Panc1 (cell line): ENCODE measurements at regions not wholly inside any gene's neighbourhood (a gene's known extent, or its start where the extent isn't known, plus 50 kb on each side); places are given as distances from the start of the nearest gene placed in this dataset.

ENCODE experiments used
- ATAC-seq: fragments of 200-7000 bp; cut with Tn5 transposase; 2 replicates; pipeline ENCODE4 v1.9.1; 2020; ENCODE audit warnings: mild to moderate bottlenecking, moderate library complexity
- BruUV-seq: library from RNA; stranded (reverse); fragments of 400-500 nt; replicated peaks from 2 replicates; lab custom pipeline; 2021; lab: Mats Ljungman, UMichigan
- CTCF ChIA-PET: fragments of 300-600 bp; sonication (Branson Sonifier 250); formaldehyde crosslinking; loops from one replicate; lab custom pipeline; 2022; ENCODE audit warnings: antibody characterized with exemption; lab: Charles Lee
- POLR2A ChIA-PET: fragments of 300-600 bp; sonication (Branson Sonifier 250); formaldehyde crosslinking; loops from one replicate; lab custom pipeline; 2022; ENCODE audit warnings: antibody characterized with exemption; lab: Charles Lee
- DNase-seq: peaks from one replicate; pipeline ENCODE4 v3.0.0-alpha.2; 2010; ENCODE audit warnings: low read depth, low spot score
- H3K27ac ChIP-seq: 2 replicates; pipeline ENCODE4 v1.5.1; 2011; ENCODE audit warnings: mild to moderate bottlenecking, low read length, inconsistent platforms
- H3K27me3 ChIP-seq: fragments of 200-500 bp; sonication (Bioruptor generic); 2 replicates; pipeline ENCODE4 v1.6.0; 2014; ENCODE audit warnings: low read length, inconsistent platforms; ENCODE audit not compliant: control insufficient read depth, insufficient read depth
- H3K36me3 ChIP-seq: fragments of 200-500 bp; sonication (Bioruptor generic); 2 replicates; pipeline ENCODE4 v1.5.1; 2014; ENCODE audit warnings: inconsistent platforms, mild to moderate bottlenecking, low read length, moderate library complexity; ENCODE audit not compliant: control insufficient read depth, insufficient read depth
- H3K4me1 ChIP-seq: 2 replicates; pipeline ENCODE4 v1.5.1; 2011; ENCODE audit warnings: inconsistent platforms, mild to moderate bottlenecking, low read length, moderate library complexity; ENCODE audit not compliant: control insufficient read depth, insufficient read depth
- H3K4me3 ChIP-seq, 2 experiments: 2 replicates each; pipeline ENCODE4 v1.5.1; 2011 to 2012; ENCODE audit warnings: low read depth in 2 of 2, low read length in 2 of 2, mild to moderate bottlenecking in 2 of 2, inconsistent platforms in 1 of 2, moderate library complexity in 1 of 2
- H3K9me3 ChIP-seq: fragments of 200-500 bp; sonication (Bioruptor generic); 2 replicates; pipeline ENCODE4 v1.5.1; 2014; ENCODE audit warnings: low read depth, mild to moderate bottlenecking, inconsistent platforms, low read length, moderate library complexity; ENCODE audit not compliant: control insufficient read depth, insufficient read depth
- POLR2AphosphoS5 ChIP-seq: IDR thresholded peaks from 2 replicates; pipeline ENCODE4 v1.6.1; 2012; ENCODE audit warnings: mild to moderate bottlenecking, low read depth, low read length, moderate library complexity
- SIN3A ChIP-seq: IDR thresholded peaks from 2 replicates; pipeline ENCODE4 v1.6.1; 2012; ENCODE audit warnings: low read depth, mild to moderate bottlenecking, low read length, moderate library complexity, borderline replicate concordance; ENCODE audit not compliant: insufficient read depth
- TCF7L2 ChIP-seq: IDR thresholded peaks from 2 replicates; pipeline ENCODE4 v1.6.1; 2011; ENCODE audit warnings: mild to moderate bottlenecking, low read depth, low read length, inconsistent platforms
- in situ Hi-C: cut with HindIII; loops from 2 replicates; pipeline ENCODE4 v1.10.0; 2016; ENCODE audit warnings: low sequenced_read_pairs, low pct_unique_long_range_greater_than_20kb
- intact Hi-C: fragments of 100-400 bp; cut with micrococcal nuclease; formaldehyde crosslinking; loops from one replicate; pipeline ENCODE4 v1.10.0; 2022; ENCODE audit not compliant: unreplicated experiment
- TF ChIP-seq, protein P1 (sequence below): fragments of 450-650 bp; IDR thresholded peaks from 2 replicates; pipeline ENCODE4 v1.5.1; 2017; ENCODE audit warnings: mild to moderate bottlenecking
- TF ChIP-seq, protein P2 (sequence below), 2 experiments: IDR thresholded peaks; 2 replicates each; pipeline ENCODE4 v1.6.1; 2011 to 2012; ENCODE audit warnings: low read depth in 2 of 2, control low read depth in 1 of 2, low read length in 1 of 2, mild to moderate bottlenecking in 1 of 2, moderate library complexity in 1 of 2; ENCODE audit not compliant: insufficient read depth in 1 of 2

DNA sequence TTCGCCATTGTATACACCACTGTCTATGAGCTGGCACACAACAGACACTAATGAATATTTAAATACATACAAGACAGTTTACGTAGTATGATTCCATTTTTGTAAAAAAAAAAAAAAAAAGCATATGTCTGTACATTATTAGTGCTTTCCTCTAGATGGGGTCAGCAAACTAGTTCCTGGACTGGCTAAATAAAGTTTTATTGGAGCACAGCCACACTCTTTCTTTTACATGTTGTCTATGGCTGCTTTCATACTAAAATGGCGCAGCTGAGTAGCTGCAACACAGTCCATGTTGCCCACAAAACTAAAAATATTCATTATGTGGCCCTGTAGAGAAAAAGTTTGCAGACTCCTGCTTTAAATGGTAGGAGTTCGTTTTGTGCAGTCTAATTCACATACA, 70.7 kb upstream of the FRMD4B start:
- POLR2A ChIA-PET = no interaction called here
- CTCF ChIA-PET = no interaction called here

DNA sequence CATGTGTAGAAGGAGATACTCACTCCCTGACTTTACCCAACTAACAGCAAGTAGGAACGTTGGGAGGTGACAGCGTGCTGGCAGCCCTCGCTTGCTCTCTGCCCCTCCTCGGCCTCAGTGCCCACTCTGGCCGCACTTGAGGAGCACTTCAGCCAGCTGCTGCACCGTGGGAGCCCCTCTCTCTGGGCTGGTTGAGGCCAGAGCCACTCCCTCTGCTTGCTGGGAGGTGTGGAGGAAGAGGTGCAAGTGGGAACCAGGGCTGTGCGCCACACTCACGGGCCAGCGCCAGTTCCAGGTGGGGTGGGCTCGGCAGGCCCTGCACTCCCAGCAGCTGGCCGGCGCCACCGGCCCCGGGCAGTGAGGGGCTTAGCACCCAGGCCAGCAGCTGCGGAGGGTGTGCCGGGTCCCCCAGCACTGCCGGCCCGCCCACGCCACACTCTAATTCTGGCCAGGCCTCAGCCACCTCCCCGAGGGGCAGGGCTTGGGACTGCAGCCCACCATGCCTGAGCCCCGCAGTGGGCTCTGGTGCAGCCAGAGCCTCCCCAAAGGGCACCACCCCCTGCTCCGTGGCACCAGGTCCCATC, 68.4 kb upstream of the FRMD4B start:
- in situ Hi-C loops = no loop called here
- Histone ChIP-seq H3K9me3 (no peaks in the 10 kb centered on the region), H3K36me3 (no peaks in the 10 kb centered on the region), H3K27me3 (no peaks in the 10 kb centered on the region), H3K4me3 (no peak overlapping the region), H3K4me1 (no peaks in the 10 kb centered on the region), H3K27ac (no peak overlapping the region)
- POLR2A ChIA-PET = no interaction called here
- TF ChIP-seq, protein P1, sequence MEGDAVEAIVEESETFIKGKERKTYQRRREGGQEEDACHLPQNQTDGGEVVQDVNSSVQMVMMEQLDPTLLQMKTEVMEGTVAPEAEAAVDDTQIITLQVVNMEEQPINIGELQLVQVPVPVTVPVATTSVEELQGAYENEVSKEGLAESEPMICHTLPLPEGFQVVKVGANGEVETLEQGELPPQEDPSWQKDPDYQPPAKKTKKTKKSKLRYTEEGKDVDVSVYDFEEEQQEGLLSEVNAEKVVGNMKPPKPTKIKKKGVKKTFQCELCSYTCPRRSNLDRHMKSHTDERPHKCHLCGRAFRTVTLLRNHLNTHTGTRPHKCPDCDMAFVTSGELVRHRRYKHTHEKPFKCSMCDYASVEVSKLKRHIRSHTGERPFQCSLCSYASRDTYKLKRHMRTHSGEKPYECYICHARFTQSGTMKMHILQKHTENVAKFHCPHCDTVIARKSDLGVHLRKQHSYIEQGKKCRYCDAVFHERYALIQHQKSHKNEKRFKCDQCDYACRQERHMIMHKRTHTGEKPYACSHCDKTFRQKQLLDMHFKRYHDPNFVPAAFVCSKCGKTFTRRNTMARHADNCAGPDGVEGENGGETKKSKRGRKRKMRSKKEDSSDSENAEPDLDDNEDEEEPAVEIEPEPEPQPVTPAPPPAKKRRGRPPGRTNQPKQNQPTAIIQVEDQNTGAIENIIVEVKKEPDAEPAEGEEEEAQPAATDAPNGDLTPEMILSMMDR = no peak
- TF ChIP-seq SIN3A (no peak), TCF7L2 (no peak), POLR2AphosphoS5 (no peak)
- TF ChIP-seq, protein P2, sequence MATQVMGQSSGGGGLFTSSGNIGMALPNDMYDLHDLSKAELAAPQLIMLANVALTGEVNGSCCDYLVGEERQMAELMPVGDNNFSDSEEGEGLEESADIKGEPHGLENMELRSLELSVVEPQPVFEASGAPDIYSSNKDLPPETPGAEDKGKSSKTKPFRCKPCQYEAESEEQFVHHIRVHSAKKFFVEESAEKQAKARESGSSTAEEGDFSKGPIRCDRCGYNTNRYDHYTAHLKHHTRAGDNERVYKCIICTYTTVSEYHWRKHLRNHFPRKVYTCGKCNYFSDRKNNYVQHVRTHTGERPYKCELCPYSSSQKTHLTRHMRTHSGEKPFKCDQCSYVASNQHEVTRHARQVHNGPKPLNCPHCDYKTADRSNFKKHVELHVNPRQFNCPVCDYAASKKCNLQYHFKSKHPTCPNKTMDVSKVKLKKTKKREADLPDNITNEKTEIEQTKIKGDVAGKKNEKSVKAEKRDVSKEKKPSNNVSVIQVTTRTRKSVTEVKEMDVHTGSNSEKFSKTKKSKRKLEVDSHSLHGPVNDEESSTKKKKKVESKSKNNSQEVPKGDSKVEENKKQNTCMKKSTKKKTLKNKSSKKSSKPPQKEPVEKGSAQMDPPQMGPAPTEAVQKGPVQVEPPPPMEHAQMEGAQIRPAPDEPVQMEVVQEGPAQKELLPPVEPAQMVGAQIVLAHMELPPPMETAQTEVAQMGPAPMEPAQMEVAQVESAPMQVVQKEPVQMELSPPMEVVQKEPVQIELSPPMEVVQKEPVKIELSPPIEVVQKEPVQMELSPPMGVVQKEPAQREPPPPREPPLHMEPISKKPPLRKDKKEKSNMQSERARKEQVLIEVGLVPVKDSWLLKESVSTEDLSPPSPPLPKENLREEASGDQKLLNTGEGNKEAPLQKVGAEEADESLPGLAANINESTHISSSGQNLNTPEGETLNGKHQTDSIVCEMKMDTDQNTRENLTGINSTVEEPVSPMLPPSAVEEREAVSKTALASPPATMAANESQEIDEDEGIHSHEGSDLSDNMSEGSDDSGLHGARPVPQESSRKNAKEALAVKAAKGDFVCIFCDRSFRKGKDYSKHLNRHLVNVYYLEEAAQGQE (IDR thresholded peaks at IDR 0.05; ENCODE audit: insufficient read depth in 1 of 2, low read depth in 2 of 2, low read length in 1 of 2) = no peak
- DNase-seq = no peak
- no peak for ATAC-seq
- intact Hi-C loops = no loop called here
- no TSS peak for BruUV-seq
- CTCF ChIA-PET = no interaction called here

More for the DNA sequence above, 70.7 kb upstream of the FRMD4B start:
- BruUV-seq = no TSS peak
- in situ Hi-C loops = no loop called here
- no peak for ATAC-seq
- TF ChIP-seq SIN3A (no peak), TCF7L2 (no peak), POLR2AphosphoS5 (no peak)
- TF ChIP-seq, protein P2 (IDR thresholded peaks at IDR 0.05; ENCODE audit: insufficient read depth in 1 of 2, low read depth in 2 of 2, low read length in 1 of 2) = no peak
- TF ChIP-seq, protein P1 = no peak
- H3K4me1 ChIP-seq = no peaks in the 10 kb centered on the region
- H3K27me3 ChIP-seq = no peaks in the 10 kb centered on the region
- H3K36me3 ChIP-seq = no peaks in the 10 kb centered on the region
- H3K4me3 ChIP-seq = no peak overlapping the region
- intact Hi-C loops = no loop called here
- no peaks in the 10 kb centered on the region for H3K9me3 ChIP-seq
- DNase-seq = no peak
- H3K27ac ChIP-seq = no peak overlapping the region
